H1 (cell line): ENCODE measurements at regions not wholly inside any gene's neighbourhood (a gene's known extent, or its start where the extent isn't known, plus 50 kb on each side); places are given as distances from the start of the nearest gene placed in this dataset.

ENCODE experiments used
- CTCF ChIA-PET: fragments of 300-600 bp; sonication (Branson Sonifier 250); formaldehyde crosslinking; loops from one replicate; lab custom pipeline; 2021; ENCODE audit not compliant: partially characterized antibody; lab: Charles Lee
- POLR2A ChIA-PET: fragments of 300-600 bp; sonication (Branson Sonifier 250); formaldehyde crosslinking; loops from one replicate; lab custom pipeline; 2021; ENCODE audit warnings: inconsistent platforms; ENCODE audit not compliant: partially characterized antibody; lab: Charles Lee
- DNase-seq, 2 experiments: peaks; one replicate each; pipeline versions ENCODE4 v3.0.0 to v3.0.0-alpha.2; 2010 to 2022; ENCODE audit warnings: low spot score in 2 of 2, low read depth in 1 of 2, mixed read lengths in 1 of 2
- FAIRE-seq: peaks from 2 replicates; lab custom pipeline; 2011; peaks lifted over from hg19 to GRCh38; lab: Jason Lieb, UNC
- H2AFZ ChIP-seq: 2 replicates; pipeline ENCODE4 v1.8.1; 2012; ENCODE audit warnings: low read length, inconsistent platforms
- H2AK5ac ChIP-seq: 2 replicates; pipeline ENCODE4 v1.6.1; 2013; ENCODE audit warnings: low read depth, low read length
- H2BK120ac ChIP-seq: replicated peaks from 2 replicates; pipeline ENCODE3; 2013; ENCODE audit warnings: low read depth, low read length, inconsistent platforms
- H2BK12ac ChIP-seq: 2 replicates; pipeline ENCODE4 v1.6.1; 2013; ENCODE audit warnings: low read depth, low read length
- H2BK15ac ChIP-seq: 2 replicates; pipeline ENCODE4 v1.6.1; 2013; ENCODE audit warnings: low read length
- H2BK20ac ChIP-seq: 2 replicates; pipeline ENCODE4 v1.6.1; 2013; ENCODE audit warnings: low read length
- H2BK5ac ChIP-seq: 2 replicates; pipeline ENCODE4 v1.6.1; 2013; ENCODE audit warnings: low read depth, low read length
- H3K14ac ChIP-seq: 2 replicates; pipeline ENCODE4 v1.6.1; 2013; ENCODE audit warnings: inconsistent platforms; ENCODE audit not compliant: insufficient read length
- H3K18ac ChIP-seq: 2 replicates; pipeline ENCODE4 v1.6.1; 2013; ENCODE audit warnings: low read length; ENCODE audit errors: extremely low read depth
- H3K23ac ChIP-seq: 2 replicates; pipeline ENCODE4 v1.6.1; 2013; ENCODE audit warnings: inconsistent platforms; ENCODE audit not compliant: insufficient read length
- H3K23me2 ChIP-seq: 2 replicates; pipeline ENCODE4 v1.6.1; 2013; ENCODE audit warnings: low read depth, low read length
- H3K27ac ChIP-seq: 2 replicates; pipeline ENCODE4 v1.6.1; 2011; ENCODE audit warnings: low read depth, low read length, inconsistent platforms
- H3K27me3 ChIP-seq, 4 experiments: replicated peaks in 1 of 4; 1 replicate in 1 of 4; 2 replicates in 3 of 4; pipeline versions ENCODE4 v1.6.1 to v1.8.1; 2011 to 2013; ENCODE audit warnings: low read length in 3 of 4, mild to moderate bottlenecking in 3 of 4, inconsistent platforms in 2 of 4, mixed read lengths in 2 of 4, moderate library complexity in 1 of 4; ENCODE audit not compliant: control insufficient read depth in 3 of 4, insufficient read depth in 3 of 4; ENCODE audit errors: extremely low read depth in 1 of 4
- H3K36me3 ChIP-seq, 4 experiments: 2 replicates each; pipeline versions ENCODE4 v1.6.1 to v1.8.1; 2011 to 2013; ENCODE audit warnings: mild to moderate bottlenecking in 4 of 4, low read length in 3 of 4, moderate library complexity in 2 of 4, control low read depth in 1 of 4, inconsistent platforms in 1 of 4; ENCODE audit not compliant: insufficient read depth in 4 of 4, control insufficient read depth in 2 of 4
- H3K4ac ChIP-seq: replicated peaks from 2 replicates; pipeline ENCODE3; 2013; ENCODE audit warnings: low read length, low read depth, mixed read lengths, inconsistent platforms; ENCODE audit not compliant: insufficient read length
- H3K4me1 ChIP-seq, 4 experiments: replicated peaks in 1 of 4; 1 replicate in 1 of 4; 2 replicates in 3 of 4; pipeline versions ENCODE4 v1.6.1 to v1.8.1; 2011 to 2013; ENCODE audit warnings: low read length in 3 of 4, inconsistent platforms in 2 of 4, mixed read lengths in 1 of 4; ENCODE audit not compliant: insufficient read depth in 4 of 4, control insufficient read depth in 3 of 4
- H3K4me2 ChIP-seq, 2 experiments: 2 replicates each; pipeline versions ENCODE4 v1.6.1 to v1.8.1; 2011 to 2013; ENCODE audit warnings: low read depth in 2 of 2, low read length in 2 of 2, control low read depth in 1 of 2, inconsistent platforms in 1 of 2, mild to moderate bottlenecking in 1 of 2; ENCODE audit not compliant: insufficient read depth in 1 of 2
- H3K4me3 ChIP-seq, 4 experiments: fragments of 200-600, 300-600 bp in 1 of 4; sonication (generic), shearing (Covaris generic), sonication (Bioruptor Twin) in 1 of 4; 2 replicates each; pipeline versions ENCODE4 v1.5.1 to v1.8.1; 2011 to 2016; ENCODE audit warnings: low read length in 4 of 4, low read depth in 3 of 4, control low read depth in 2 of 4, inconsistent platforms in 2 of 4, mild to moderate bottlenecking in 2 of 4, mixed read lengths in 1 of 4, moderate library complexity in 1 of 4; ENCODE audit not compliant: insufficient read depth in 2 of 4; ENCODE audit errors: extremely low read depth in 1 of 4
- H3K56ac ChIP-seq: replicated peaks from 2 replicates; pipeline ENCODE3; 2013; ENCODE audit warnings: low read depth, mild to moderate bottlenecking, mixed read lengths, low read length, inconsistent platforms; ENCODE audit not compliant: insufficient read length
- H3K79me1 ChIP-seq: 2 replicates; pipeline ENCODE4 v1.6.1; 2013; ENCODE audit warnings: low read depth, low read length, control low read depth
- H3K79me2 ChIP-seq, 2 experiments: 2 replicates each; pipeline versions ENCODE4 v1.6.1 to v1.8.1; 2012 to 2013; ENCODE audit warnings: low read length in 2 of 2, mild to moderate bottlenecking in 2 of 2, inconsistent platforms in 1 of 2; ENCODE audit not compliant: insufficient read depth in 2 of 2, control insufficient read depth in 1 of 2
- H3K9ac ChIP-seq, 4 experiments: replicated peaks in 1 of 4; 1 replicate in 1 of 4; 2 replicates in 3 of 4; pipeline versions ENCODE4 v1.6.1 to v1.8.1; 2011 to 2013; ENCODE audit warnings: low read depth in 3 of 4, low read length in 3 of 4, control low read depth in 2 of 4, mild to moderate bottlenecking in 2 of 4, moderate library complexity in 2 of 4, inconsistent platforms in 1 of 4; ENCODE audit errors: extremely low read depth in 1 of 4
- H3K9me3 ChIP-seq, 2 experiments: 2 replicates each; pipeline versions ENCODE4 v1.6.1 to v1.8.1; 2012 to 2013; ENCODE audit warnings: mild to moderate bottlenecking in 2 of 2, moderate library complexity in 2 of 2, control low read depth in 1 of 2, inconsistent platforms in 1 of 2, low read depth in 1 of 2, low read length in 1 of 2, mixed read lengths in 1 of 2; ENCODE audit not compliant: insufficient read depth in 2 of 2
- H4K20me1 ChIP-seq, 2 experiments: replicated peaks in 1 of 2; 2 replicates each; pipeline versions ENCODE3 to v1.8.1; 2011 to 2013; ENCODE audit warnings: inconsistent platforms in 2 of 2, low read length in 2 of 2, mild to moderate bottlenecking in 1 of 2; ENCODE audit not compliant: insufficient read depth in 2 of 2, control insufficient read depth in 1 of 2
- H4K5ac ChIP-seq: 2 replicates; pipeline ENCODE4 v1.6.1; 2013; ENCODE audit warnings: low read length, low read depth, mixed read lengths, inconsistent platforms; ENCODE audit not compliant: insufficient read length
- H4K8ac ChIP-seq: 2 replicates; pipeline ENCODE4 v1.8.0; 2013; ENCODE audit warnings: mild to moderate bottlenecking, moderate library complexity, low read length, inconsistent platforms; ENCODE audit not compliant: insufficient read depth; ENCODE audit errors: extremely low read depth
- H4K91ac ChIP-seq: replicated peaks from 2 replicates; pipeline ENCODE3; 2013; ENCODE audit warnings: low read length, mixed read lengths, inconsistent platforms; ENCODE audit not compliant: insufficient read length
- CEBPB ChIP-seq: IDR thresholded peaks from 2 replicates; pipeline ENCODE4 v1.6.1; 2012; ENCODE audit warnings: low read depth, low read length
- JUND ChIP-seq: IDR thresholded peaks from 2 replicates; pipeline ENCODE4 v1.6.1; 2011; ENCODE audit warnings: mild to moderate bottlenecking, improper control_type of control experiment, low read length
- POU5F1 ChIP-seq: IDR thresholded peaks from 2 replicates; pipeline ENCODE4 v1.6.1; 2011; ENCODE audit warnings: low read depth, mild to moderate bottlenecking, low read length, moderate library complexity
- RAD21 ChIP-seq, 2 experiments: IDR thresholded peaks in 1 of 2; conservative IDR thresholded peaks in 1 of 2; 2 replicates each; pipeline ENCODE4 v1.6.1; 2011; ENCODE audit warnings: low read depth in 2 of 2, low read length in 2 of 2, improper control_type of control experiment in 1 of 2, inconsistent platforms in 1 of 2, mild to moderate bottlenecking in 1 of 2, moderate library complexity in 1 of 2
- SIX5 ChIP-seq: IDR thresholded peaks from 2 replicates; pipeline ENCODE4 v1.6.1; 2011; ENCODE audit warnings: mild to moderate bottlenecking, low read depth, low read length
- TBP ChIP-seq: IDR thresholded peaks from 2 replicates; pipeline ENCODE4 v1.6.1; 2011; ENCODE audit warnings: low read depth, low read length, improper control_type of control experiment
- TEAD4 ChIP-seq: IDR thresholded peaks from 2 replicates; pipeline ENCODE4 v1.6.1; 2012; ENCODE audit warnings: low read depth, low read length, inconsistent platforms, mixed read lengths
- ZNF274 ChIP-seq: IDR thresholded peaks from 2 replicates; pipeline ENCODE4 v1.7.0; 2012; ENCODE audit warnings: low read length, borderline replicate concordance; ENCODE audit errors: extremely low read depth
- WGBS, 2 experiments: shearing (Covaris generic) in 1 of 2; methylation state at CpG; one replicate each; pipeline versions ENCODE4 v1.1.6 to v1.1.7; 2013 to 2015; ENCODE audit warnings: low lambda C conversion rate in 2 of 2, mixed read lengths in 2 of 2, inconsistent platforms in 1 of 2, low coverage in 1 of 2, missing lambda C conversion rate in 1 of 2; ENCODE audit not compliant: insufficient replicate concordance in 2 of 2, insufficient coverage in 1 of 2, insufficient read length in 1 of 2; ENCODE audit errors: extremely low coverage in 1 of 2, missing lambda C conversion rate in 1 of 2; 5-methylcytosine and 5-hydroxymethylcytosine counted together
- TF ChIP-seq, protein P1 (sequence below), 3 experiments: IDR thresholded peaks; 1 replicate in 2 of 3; 2 replicates in 1 of 3; pipeline versions ENCODE4 v1.5.1 to v1.6.1; 2011; ENCODE audit warnings: low read length in 3 of 3, mild to moderate bottlenecking in 3 of 3, inconsistent platforms in 2 of 3, low read depth in 1 of 3, moderate library complexity in 1 of 3; ENCODE audit not compliant: insufficient read depth in 1 of 3; ENCODE audit errors: control extremely low read depth in 1 of 3

DNA sequence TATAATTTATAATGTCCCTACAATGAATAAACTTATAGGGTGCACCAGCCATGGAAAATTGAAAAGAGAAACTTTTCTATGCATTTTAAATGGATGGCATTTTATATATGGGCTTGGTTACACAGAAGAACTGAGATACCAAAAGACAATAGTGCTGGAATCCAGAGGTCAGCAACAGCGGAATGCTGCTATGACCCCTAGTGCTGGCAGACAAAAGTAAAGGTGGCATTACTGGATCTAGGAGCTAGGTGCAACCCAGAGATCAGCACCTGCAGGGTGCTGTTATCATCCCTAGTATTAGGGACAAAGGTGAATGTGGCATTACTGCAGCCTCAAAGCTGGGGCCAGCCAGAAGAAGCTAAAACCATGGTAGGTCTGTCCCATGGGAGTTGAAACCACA, 392.7 kb upstream of the ST6GAL2 start:
- no peak overlapping the region for H3K14ac ChIP-seq
- 0 out of 2 replicates have a peak overlapping the region, but pooled peaks have one; percentile 5 for H2AFZ ChIP-seq
- H3K4me3 ChIP-seq = no peak overlapping the region
- H2BK5ac ChIP-seq = no peak overlapping the region
- no peak for DNase-seq
- H3K27ac ChIP-seq = no peak overlapping the region
- H3K18ac ChIP-seq = no peak overlapping the region
- H3K9me3 ChIP-seq = no peaks in the 10 kb centered on the region
- FAIRE-seq = no peak
- no peaks in the 10 kb centered on the region for H3K4me1 ChIP-seq
- H3K79me1 ChIP-seq = no peaks in the 10 kb centered on the region
- H2BK15ac ChIP-seq = no peak overlapping the region
- no peak overlapping the region for H3K4me2 ChIP-seq
- H4K8ac ChIP-seq = no peak overlapping the region
- 64% methylated on average over 1 of the region's 1 CpG; no CpG with 5 or more reads in 1 of the 2 experiments for WGBS, 2 experiments
- ChIA-PET CTCF (interaction anchor here (0.7 to 1.3 kb wide), 8 partner anchors 9 to 625 kb away, joined by 3 to 4 read pairs (median 3); no protein-coding TSS in a partner anchor), POLR2A (no interaction called here)
- no peaks in the 10 kb centered on the region for H4K20me1 ChIP-seq
- no peak overlapping the region for H3K23ac ChIP-seq
- no peak overlapping the region for H2AK5ac ChIP-seq
- no peak overlapping the region for H4K91ac ChIP-seq
- H3K27me3 ChIP-seq = no peaks in the 10 kb centered on the region
- H4K5ac ChIP-seq = no peak overlapping the region
- H3K36me3 ChIP-seq = no peaks in the 10 kb centered on the region
- H3K56ac ChIP-seq = no peak overlapping the region
- TF ChIP-seq TBP (no peak), CEBPB (no peak), POU5F1 (no peak), SIX5 (no peak), JUND (no peak), RAD21 (IDR thresholded peaks at IDR 0.05 in 1 of 2, conservative IDR thresholded peaks at IDR 0.05 in 1 of 2; ENCODE audit: low read depth in 2 of 2, low read length in 2 of 2) (peak; percentile 45 to 59), TEAD4 (peak; percentile 70; the same call in 1 of the 2 replicates), ZNF274 (no peak)
- TF ChIP-seq, protein P1, sequence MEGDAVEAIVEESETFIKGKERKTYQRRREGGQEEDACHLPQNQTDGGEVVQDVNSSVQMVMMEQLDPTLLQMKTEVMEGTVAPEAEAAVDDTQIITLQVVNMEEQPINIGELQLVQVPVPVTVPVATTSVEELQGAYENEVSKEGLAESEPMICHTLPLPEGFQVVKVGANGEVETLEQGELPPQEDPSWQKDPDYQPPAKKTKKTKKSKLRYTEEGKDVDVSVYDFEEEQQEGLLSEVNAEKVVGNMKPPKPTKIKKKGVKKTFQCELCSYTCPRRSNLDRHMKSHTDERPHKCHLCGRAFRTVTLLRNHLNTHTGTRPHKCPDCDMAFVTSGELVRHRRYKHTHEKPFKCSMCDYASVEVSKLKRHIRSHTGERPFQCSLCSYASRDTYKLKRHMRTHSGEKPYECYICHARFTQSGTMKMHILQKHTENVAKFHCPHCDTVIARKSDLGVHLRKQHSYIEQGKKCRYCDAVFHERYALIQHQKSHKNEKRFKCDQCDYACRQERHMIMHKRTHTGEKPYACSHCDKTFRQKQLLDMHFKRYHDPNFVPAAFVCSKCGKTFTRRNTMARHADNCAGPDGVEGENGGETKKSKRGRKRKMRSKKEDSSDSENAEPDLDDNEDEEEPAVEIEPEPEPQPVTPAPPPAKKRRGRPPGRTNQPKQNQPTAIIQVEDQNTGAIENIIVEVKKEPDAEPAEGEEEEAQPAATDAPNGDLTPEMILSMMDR (IDR thresholded peaks at IDR 0.05; ENCODE audit: control extremely low read depth in 1 of 3, insufficient read depth in 1 of 3, low read depth in 1 of 3, low read length in 3 of 3) = peak in 2 of 3 experiments; percentile 18 to 29; a peak in 2 of 4 replicates
- H2BK120ac ChIP-seq = no peak overlapping the region
- no peaks in the 10 kb centered on the region for H3K79me2 ChIP-seq
- no peak overlapping the region for H2BK12ac ChIP-seq
- H3K23me2 ChIP-seq = peaks cover 2% of the 10 kb centered on the region; the same call in 1 of the 2 replicates
- no peak overlapping the region for H2BK20ac ChIP-seq
- no peak overlapping the region for H3K4ac ChIP-seq
- H3K9ac ChIP-seq = no peak overlapping the region
